HG02759 (cell line): ENCODE measurements at regions not wholly inside any gene's neighbourhood (a gene's known extent, or its start where the extent isn't known, plus 50 kb on each side); places are given as distances from the start of the nearest gene placed in this dataset.
A peak's percentile ranks its signal among the peaks of the same experiment; 100 is the strongest.
"Not testable (repeated sequence)": the region's sequence is repeated elsewhere in the genome, so short reads cannot be mapped to it uniquely, and the experiment has no call there.

Experiments
- ATAC-seq: cut with Tn5 transposase; IDR thresholded peaks from one replicate; pipeline ENCODE4 v1.9.1; 2021; ENCODE audit warnings: mild to moderate bottlenecking, moderate library complexity; ENCODE audit not compliant: unreplicated experiment

DNA sequence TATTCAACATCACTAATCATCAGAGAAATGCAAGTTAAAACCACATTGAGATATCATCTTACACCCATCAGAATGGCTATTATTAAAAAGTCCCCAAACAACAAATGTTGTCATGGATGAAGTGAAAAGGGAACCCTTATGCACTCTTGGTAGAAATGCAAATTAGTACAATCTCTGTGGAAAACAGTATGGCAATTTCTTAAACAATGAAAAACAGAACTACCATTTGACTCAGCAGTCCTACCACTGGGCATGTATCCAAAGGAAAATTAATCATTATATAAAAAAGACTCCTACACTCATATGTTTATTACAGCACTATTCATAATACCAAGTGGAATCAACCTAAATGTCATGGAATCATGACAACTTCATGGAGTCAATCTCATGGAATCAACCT is 611.3 kb upstream of the GJE1 start:
- no peak for ATAC-seq

DNA sequence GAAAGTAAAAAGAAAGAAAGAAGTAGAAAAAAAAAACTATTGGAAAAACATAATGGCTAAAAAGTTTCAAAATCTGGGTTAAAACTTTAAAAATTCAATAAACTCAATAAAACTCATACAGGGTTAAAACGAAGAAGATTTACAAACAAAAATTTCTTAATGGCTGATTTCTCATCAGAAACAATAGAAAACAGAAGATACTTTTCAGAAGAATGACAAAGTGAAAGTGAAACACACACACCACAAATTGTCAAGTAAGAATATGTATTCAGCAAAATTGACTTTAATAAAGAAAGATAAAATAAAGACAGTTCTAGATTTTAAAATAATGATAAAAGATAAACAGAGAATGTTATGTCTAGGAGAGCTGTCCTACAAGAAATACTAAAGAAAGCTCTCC is 618.9 kb upstream of the GJE1 start:
- ATAC-seq = no peak

DNA sequence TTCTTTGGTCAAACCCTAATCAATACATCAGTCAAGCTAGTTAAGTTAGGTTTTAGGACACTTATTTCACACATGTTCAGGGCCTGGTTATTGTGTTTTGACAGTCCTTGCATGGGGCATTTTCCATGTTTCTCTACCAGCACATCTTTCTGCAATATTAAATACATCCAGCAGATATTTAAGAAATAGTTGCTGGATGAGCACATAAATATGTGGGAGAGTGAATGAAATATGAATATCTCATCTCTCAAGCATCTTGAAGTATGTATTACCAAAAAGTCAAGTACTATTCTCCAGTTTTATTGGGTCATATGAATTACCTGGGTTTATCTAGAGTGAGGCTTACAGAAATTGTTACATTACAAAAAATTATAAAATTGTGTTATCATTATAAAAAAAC is 621.9 kb upstream of the GJE1 start:
- ATAC-seq = no peak

GRCh38 chr6:141506062-141506461 is 626.7 kb upstream of the GJE1 start:
- ATAC-seq = not testable (repeated sequence)

- ATAC-seq = not testable (repeated sequence)
Measured at GRCh38 chr6:141504318-141504717, 628.4 kb upstream of the GJE1 start.

- ATAC-seq = no peak
Measured at GRCh38 chr6:141501616-141502015, 631.1 kb upstream of the GJE1 start.

DNA sequence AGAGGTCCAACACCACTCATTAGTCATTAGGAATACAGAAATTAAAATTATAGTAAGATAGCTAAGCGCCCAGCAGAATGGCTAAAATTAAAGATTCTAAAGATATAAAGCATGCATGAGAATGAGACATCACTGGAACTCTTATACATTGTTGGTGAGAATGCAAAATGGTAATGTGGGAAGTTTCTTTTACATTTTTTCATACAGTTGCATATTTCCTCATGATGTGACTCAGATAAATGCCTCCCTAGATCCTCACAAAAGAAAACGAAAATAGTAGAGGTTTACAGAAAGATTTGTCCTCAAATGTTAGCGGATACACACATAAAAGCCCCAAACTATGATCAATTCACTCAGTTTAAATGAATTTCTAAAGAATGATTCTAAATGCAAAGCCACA is 633.7 kb upstream of the GJE1 start:
- ATAC-seq = no peak

- ATAC-seq = no peak
Measured at GRCh38 chr6:141492521-141493284, 640.0 kb upstream of the GJE1 start.

GRCh38 chr6:141491684-141492083 is 641.0 kb upstream of the GJE1 start:
- ATAC-seq = no peak

DNA sequence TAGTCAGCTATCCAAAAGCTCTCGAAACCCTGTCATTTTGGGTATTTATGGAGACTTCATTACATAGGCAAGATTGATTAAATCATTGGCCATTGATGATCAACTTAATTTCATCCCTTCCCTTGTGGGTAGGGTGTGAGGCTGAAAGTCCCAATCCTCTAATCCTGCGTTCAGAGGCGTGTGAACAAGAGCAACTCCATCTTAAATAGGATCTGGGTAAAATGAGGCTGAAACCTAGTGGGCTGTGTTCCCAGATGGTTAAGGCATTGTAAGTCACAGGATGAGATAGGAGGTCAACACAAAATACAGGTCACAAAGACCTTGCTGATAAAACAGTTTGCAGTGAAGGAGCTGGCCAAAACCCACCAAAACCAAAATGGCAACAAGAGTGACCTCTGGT is 641.7 kb upstream of the GJE1 start:
- ATAC-seq = no peak

DNA sequence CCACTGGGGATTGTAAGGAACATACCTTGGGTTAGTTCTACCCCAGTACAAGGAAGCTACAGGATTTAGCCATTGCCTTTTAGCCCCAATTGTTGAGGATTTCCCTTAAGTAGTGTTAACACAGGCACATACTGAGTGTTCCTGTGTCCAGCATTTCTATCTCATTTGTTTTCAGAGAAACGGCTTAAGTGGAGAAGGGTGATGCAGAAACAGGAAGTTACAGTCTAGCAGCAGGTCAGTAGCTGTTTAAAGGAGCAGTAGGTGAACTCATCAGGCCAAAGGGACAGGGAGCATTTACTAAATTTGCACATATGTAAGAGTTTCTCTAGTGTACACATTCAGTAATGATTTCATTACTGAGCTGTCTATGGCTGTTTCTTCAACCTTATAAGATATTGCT is 644.2 kb upstream of the GJE1 start:
- peak; percentile 41 for ATAC-seq

DNA sequence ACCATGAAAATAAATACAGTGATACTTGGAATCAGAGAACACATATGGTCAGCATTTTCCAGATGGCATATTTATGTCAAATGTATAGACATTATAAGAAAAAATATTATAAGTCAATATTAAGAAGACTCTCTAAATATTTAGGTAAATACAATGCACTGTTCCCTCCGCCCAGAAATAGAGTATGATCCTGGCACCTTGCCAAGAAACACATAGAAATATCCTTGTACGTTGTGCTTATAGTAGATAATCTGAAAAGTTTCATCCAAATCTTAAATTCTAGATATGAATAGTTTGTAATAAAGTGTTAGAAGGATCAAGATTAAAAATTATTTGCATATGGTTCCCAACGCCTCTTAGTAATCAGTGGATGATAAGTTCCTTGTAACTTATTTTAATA is 645.8 kb upstream of the GJE1 start:
- ATAC-seq = no peak

DNA sequence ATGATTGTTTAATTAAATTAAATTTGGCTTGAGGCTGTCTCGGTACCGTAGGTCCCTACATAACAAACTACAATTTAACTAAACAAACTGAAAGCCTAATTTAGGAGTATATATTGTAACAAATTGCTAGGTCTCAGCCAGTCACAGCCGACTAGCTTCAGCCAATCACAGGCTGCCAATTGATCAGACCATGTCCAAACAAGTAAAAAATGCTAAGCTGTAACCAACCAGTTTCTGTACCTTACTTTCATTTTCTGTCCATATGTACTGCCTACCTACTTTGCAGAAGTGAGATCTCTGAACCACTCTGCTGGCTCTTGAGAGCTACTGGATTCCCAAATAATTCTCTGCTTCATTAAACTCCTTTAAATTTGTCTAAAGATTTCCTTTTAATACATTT is 648.0 kb upstream of the GJE1 start:
- peak; percentile 73 for ATAC-seq

DNA sequence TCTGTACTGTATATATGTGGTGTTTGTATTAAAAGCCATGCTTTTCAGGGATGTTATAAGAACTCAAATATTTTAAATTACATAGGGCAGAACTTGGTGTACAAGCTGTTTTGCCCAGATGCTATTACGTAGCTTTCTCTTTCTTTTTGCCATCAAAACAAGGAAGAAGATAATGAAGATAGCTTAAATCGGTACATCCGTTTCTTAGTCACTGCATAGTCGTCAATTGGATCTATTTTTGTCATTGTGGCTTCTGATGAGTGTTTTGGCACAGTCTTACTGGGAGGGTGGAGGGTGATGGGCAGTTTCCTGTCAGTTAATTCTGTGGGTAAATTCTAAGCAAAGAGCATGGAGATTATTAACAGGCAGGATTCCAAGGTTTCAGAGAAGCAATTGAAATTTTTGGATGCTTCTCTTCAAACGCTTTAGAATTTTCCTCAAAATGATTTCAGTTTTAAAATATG is 649.1 kb upstream of the GJE1 start:
- peak; percentile 91 for ATAC-seq

DNA sequence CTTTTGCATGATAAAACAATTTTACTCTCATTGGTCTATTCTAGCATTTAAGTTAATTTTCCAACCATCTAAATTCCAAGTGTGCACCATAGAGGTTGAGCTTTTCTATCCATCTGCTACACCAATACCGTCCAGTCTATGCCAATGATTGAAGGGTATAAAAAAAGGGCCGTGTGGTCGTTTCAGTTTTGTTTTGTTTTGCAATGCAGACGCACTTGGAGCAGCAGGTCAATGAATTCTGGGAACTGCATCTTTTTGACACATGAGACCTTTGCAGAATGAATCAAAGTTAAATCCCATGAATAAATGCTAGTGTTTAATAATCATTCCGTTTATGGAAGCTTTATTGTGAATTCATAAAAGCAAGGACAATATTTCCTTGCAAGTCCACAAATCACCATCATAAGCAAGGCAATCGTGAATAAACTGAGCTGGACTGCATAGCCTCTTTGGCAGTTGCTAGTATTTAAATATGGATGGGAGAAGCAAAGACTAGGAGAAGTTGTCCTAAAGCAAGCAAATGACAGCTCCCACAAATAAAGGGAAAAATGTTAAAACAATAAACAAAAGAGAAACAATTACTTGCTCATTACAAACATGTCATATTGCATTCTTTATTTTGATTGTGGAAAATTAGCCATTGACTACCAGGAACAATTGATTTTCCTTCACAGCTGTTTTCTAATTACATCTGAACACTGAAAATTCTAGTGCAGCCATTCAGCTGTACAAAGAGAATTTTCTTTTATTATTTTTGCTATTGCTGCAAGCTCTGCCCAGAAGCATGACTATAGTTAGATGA is 649.7 kb upstream of the GJE1 start:
- ATAC-seq = no peak

DNA sequence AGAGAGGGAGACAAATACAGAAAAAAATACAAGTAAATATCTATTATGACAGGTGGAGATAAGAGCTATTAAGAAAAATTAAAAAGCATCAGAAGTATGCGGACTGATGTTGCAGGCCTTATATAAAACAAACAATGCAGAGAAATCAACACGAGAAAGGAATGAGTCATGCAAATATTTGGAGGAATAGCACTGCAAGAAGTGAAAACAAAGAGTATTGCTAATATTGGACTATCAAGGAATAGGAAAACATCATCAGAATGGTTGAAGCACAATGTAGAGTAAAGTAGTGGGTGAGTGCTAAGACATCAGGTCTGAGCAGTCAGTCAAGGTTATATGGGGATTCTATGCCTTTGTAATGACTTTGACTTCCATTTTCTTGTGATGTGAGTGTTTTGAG is 657.5 kb upstream of the GJE1 start:
- ATAC-seq = no peak

DNA sequence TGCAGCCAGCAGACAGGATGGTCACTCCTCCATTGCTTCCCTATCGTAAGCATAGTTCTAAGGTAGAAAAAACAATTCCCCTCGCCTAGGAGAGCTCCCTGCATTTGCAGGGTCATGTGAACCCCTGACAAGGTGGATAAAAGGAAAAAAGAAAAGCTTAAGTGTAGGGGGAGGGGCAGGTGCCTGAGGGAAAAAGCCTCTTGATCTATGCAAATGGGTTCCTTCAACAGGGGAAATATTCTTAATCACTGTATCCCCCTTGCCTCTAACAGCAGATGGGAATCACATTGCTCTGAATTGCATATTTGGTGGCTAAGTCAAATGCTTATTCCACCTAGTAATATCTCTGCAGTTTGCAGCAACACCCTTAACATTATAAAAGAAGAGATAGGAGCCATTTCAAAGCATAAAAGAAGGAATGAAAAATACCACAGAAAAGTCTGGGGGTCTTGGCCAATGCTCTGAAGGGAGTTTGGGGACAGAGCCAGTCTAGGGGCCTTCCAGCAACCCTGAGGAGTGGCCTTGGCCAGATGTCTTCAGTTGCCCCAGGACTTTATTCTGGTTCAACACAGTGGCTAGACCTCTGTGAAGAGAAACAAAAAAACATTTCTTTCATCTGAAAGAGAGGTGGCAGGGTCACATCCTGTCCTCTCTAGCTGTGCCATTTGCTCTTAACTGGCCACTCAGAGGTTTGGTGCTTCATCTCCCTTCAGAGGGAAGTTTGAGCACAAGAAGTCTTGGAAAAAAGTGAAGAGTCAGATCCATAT is 660.4 kb upstream of the GJE1 start:
- no peak for ATAC-seq

DNA sequence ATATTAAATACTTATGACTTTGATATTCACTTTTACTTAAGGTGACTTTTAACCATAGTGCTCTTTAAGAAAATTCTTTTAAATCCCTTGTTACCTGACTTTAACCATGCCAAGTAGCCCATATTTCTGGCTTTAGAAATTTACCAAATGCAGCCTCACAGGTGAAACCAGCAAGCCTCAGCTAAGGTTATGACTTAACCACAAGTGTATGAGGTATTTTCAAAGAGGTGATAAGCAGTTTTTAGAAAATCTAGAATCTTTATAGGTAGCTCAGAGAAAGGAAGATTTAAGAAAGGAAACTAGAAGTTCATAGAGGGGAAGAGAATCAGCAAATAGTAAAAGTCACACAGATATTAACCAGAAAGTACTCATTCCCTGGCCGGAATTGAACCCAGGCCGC is 661.9 kb upstream of the GJE1 start:
- no peak for ATAC-seq

GRCh38 chr6:141467881-141468280 is 664.8 kb upstream of the GJE1 start:
- ATAC-seq = no peak

GRCh38 chr6:141467041-141467440 is 665.7 kb upstream of the GJE1 start:
- ATAC-seq = no peak

DNA sequence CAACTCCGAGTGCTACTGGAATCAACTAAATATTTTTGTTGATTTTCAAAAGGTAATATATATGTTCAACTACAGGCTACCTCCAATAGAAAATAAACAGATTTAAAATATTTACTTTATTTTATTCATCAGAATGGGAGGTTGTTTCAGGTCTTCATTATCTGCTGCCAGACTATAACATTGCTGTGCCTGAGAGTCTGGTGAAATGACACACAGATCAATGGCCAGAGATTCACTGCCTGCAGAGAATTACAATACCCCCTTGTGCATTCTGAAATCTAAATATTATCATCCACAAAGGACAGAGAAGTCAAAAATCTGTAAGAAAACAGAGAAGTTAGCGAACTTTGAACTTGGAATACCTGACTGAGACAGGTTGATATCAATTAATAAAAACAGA is 667.8 kb upstream of the GJE1 start:
- no peak for ATAC-seq

DNA sequence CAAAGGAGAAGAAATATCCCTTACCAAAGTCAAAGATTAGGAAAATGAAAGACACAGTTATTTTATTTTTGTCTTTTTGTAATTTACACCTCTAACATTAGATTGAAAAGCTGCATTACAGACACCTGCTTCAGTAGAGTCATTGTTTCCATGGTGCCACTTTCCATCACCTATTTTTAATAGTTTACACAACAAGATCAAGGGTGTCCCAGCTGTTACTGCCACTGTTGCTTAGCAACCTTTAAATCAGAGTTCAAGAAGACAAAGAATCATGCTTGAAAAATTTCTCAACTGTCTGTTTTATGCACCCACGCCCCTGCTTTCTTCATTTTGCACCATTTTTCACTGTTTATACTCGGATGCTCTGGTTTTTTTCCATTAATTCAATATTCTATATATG is 668.2 kb upstream of the GJE1 start:
- peak; percentile 84 for ATAC-seq
